ENCODE measurements at regions not wholly inside any gene's neighbourhood (a gene's known extent, or its start where the extent isn't known, plus 50 kb on each side); places are given as distances from the start of the nearest gene placed in this dataset.

DNA sequence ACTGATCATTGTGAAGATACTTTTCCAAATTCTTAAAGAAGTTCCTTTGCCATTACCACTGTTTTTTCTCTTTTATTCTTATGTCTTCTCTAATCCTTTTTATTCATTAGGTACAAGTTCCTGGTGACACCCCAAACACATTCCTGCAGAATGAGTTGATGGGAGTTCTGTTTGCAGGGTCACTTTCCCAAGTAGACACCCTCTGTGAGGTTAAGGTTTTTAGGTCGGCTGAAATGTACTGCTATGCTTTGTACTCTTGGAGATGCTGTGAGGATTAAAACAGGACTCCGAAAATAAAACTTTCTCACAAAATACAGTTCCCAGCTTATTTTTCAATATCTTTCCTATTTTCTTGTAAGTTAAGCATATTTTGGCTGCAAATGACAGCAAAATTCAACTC, 143.3 kb upstream of the TLE4 start:
- TF ChIP-seq CTCF (conservative IDR thresholded peaks at IDR 0.05 in 1 of 2, IDR thresholded peaks at IDR 0.05 in 1 of 2; ENCODE audit: low read depth in 1 of 2, low read length in 2 of 2) = no peak
- no peak for TF ChIP-seq EZH2 (IDR thresholded peaks at IDR 0.05; ENCODE audit: low read length, missing control alignments)
